IMR-90 (cell line): ENCODE measurements at regions not wholly inside any gene's neighbourhood (a gene's known extent, or its start where the extent isn't known, plus 50 kb on each side); places are given as distances from the start of the nearest gene placed in this dataset.

Experiments
- ATAC-seq: fragments of 200-7000 bp; cut with Tn5 transposase; 2 replicates; pipeline ENCODE4 v1.9.1; 2020; ENCODE audit warnings: low read depth, mild to moderate bottlenecking, moderate library complexity
- BruUV-seq: library from RNA; stranded (reverse); fragments of 400-500 nt; replicated peaks from 2 replicates; lab custom pipeline; 2021; lab: Mats Ljungman, UMichigan
- CTCF ChIA-PET: fragments of 300-600 bp; formaldehyde crosslinking; extraction: SDS; loops from one replicate; lab custom pipeline; 2021; ENCODE audit warnings: antibody characterized with exemption; lab: Yijun Ruan, JAX
- POLR2A ChIA-PET: fragments of 300-600 bp; sonication (Branson Sonifier 250); formaldehyde crosslinking; loops from one replicate; lab custom pipeline; 2022; ENCODE audit warnings: antibody characterized with exemption; ENCODE audit not compliant: unreplicated experiment; lab: Charles Lee
- DNase-seq: peaks from one replicate; pipeline ENCODE4 v3.0.0; 2013
- H2AFZ ChIP-seq: replicated peaks from 2 replicates; pipeline ENCODE3; 2013; ENCODE audit warnings: low read length, mild to moderate bottlenecking; ENCODE audit not compliant: poor library complexity
- H2AK5ac ChIP-seq: 2 replicates; pipeline ENCODE4 v1.6.1; 2013; ENCODE audit warnings: low read depth, low read length, inconsistent platforms
- H2AK9ac ChIP-seq: replicated peaks from 2 replicates; pipeline ENCODE3; 2013; ENCODE audit warnings: mild to moderate bottlenecking, low read depth, low read length, moderate library complexity; ENCODE audit not compliant: poor library complexity
- H2BK120ac ChIP-seq: 2 replicates; pipeline ENCODE4 v1.6.1; 2013; ENCODE audit warnings: low read depth, low read length, inconsistent platforms
- H2BK15ac ChIP-seq: 3 replicates; pipeline ENCODE4 v1.6.1; 2013; ENCODE audit warnings: low read depth, low read length, inconsistent platforms
- H2BK20ac ChIP-seq: 2 replicates; pipeline ENCODE4 v1.6.1; 2013; ENCODE audit warnings: low read depth, mild to moderate bottlenecking, inconsistent platforms, low read length, moderate library complexity
- H2BK5ac ChIP-seq: 2 replicates; pipeline ENCODE4 v1.6.1; 2013; ENCODE audit warnings: mild to moderate bottlenecking, low read depth, low read length, inconsistent platforms; ENCODE audit not compliant: poor library complexity, severe bottlenecking
- H3K14ac ChIP-seq: replicated peaks from 2 replicates; pipeline ENCODE4 v1.6.1; 2013; ENCODE audit warnings: low read depth, low read length, inconsistent platforms
- H3K18ac ChIP-seq: 2 replicates; pipeline ENCODE4 v1.6.1; 2013; ENCODE audit warnings: low read depth, low read length, control low read depth
- H3K23ac ChIP-seq: 2 replicates; pipeline ENCODE4 v1.6.1; 2013; ENCODE audit warnings: low read depth, low read length, inconsistent platforms
- H3K27ac ChIP-seq: 2 replicates; pipeline ENCODE4 v1.5.1; 2013; ENCODE audit warnings: mild to moderate bottlenecking, control low read depth, low read length; ENCODE audit not compliant: insufficient read depth
- H3K27me3 ChIP-seq: 2 replicates; pipeline ENCODE4 v1.6.1; 2013; ENCODE audit warnings: low read length; ENCODE audit not compliant: control insufficient read depth, insufficient read depth
- H3K36me3 ChIP-seq: 2 replicates; pipeline ENCODE4 v1.6.1; 2013; ENCODE audit warnings: low read length, mixed read lengths; ENCODE audit not compliant: control insufficient read depth, insufficient read depth
- H3K4ac ChIP-seq: 2 replicates; pipeline ENCODE4 v1.6.1; 2013; ENCODE audit warnings: low read depth, low read length, inconsistent platforms
- H3K4me1 ChIP-seq: 2 replicates; pipeline ENCODE4 v1.6.1; 2013; ENCODE audit warnings: low read length, mixed read lengths; ENCODE audit not compliant: control insufficient read depth, insufficient read depth
- H3K4me2 ChIP-seq: 2 replicates; pipeline ENCODE4 v1.6.1; 2013; ENCODE audit warnings: low read depth, mild to moderate bottlenecking, control low read depth, low read length, moderate library complexity
- H3K4me3 ChIP-seq: 2 replicates; pipeline ENCODE4 v1.5.1; 2013; ENCODE audit warnings: low read depth, mild to moderate bottlenecking, control low read depth, low read length, moderate library complexity; ENCODE audit not compliant: insufficient read depth
- H3K56ac ChIP-seq: 2 replicates; pipeline ENCODE4 v1.6.1; 2013; ENCODE audit warnings: low read length, inconsistent platforms; ENCODE audit not compliant: insufficient read depth; ENCODE audit errors: extremely low read depth
- H3K79me1 ChIP-seq, 2 experiments: 2 replicates each; pipeline ENCODE4 v1.6.1; 2013; ENCODE audit warnings: low read length in 2 of 2, inconsistent platforms in 1 of 2, low read depth in 1 of 2
- H3K9ac ChIP-seq: 2 replicates; pipeline ENCODE4 v1.6.1; 2013; ENCODE audit warnings: low read depth, low read length, control low read depth
- H3K9me1 ChIP-seq: 2 replicates; pipeline ENCODE4 v1.6.1; 2013; ENCODE audit warnings: low read length, inconsistent platforms; ENCODE audit not compliant: insufficient read depth
- H3K9me3 ChIP-seq: 2 replicates; pipeline ENCODE4 v1.6.1; 2013; ENCODE audit warnings: low read length; ENCODE audit not compliant: control insufficient read depth, insufficient read depth
- H4K20me1 ChIP-seq: 2 replicates; pipeline ENCODE4 v1.6.1; 2013; ENCODE audit warnings: low read length, inconsistent platforms; ENCODE audit not compliant: insufficient read depth
- H4K5ac ChIP-seq: 2 replicates; pipeline ENCODE4 v1.6.1; 2013; ENCODE audit warnings: mild to moderate bottlenecking, low read depth, low read length, control low read depth
- H4K8ac ChIP-seq, 2 experiments: 2 replicates each; pipeline ENCODE4 v1.6.1; 2013; ENCODE audit warnings: low read depth in 2 of 2, low read length in 2 of 2, control low read depth in 1 of 2, inconsistent platforms in 1 of 2
- H4K91ac ChIP-seq: 2 replicates; pipeline ENCODE4 v1.6.1; 2013; ENCODE audit warnings: low read depth, low read length, inconsistent platforms; ENCODE audit not compliant: insufficient read depth
- BHLHE40 ChIP-seq: fragments of 150-350 bp; IDR thresholded peaks from 2 replicates; pipeline ENCODE4 v1.6.1; 2016; ENCODE audit warnings: mild to moderate bottlenecking, low read depth, low read length
- CEBPB ChIP-seq: IDR thresholded peaks from 2 replicates; pipeline ENCODE4 v1.6.1; 2012; ENCODE audit warnings: low read depth, low read length, improper control_type of control experiment
- CHD1 ChIP-seq: IDR thresholded peaks from 2 replicates; pipeline ENCODE4 v1.6.1; 2012; ENCODE audit warnings: low read depth, low read length, improper control_type of control experiment
- ELK1 ChIP-seq: fragments of 150-350 bp; IDR thresholded peaks from 2 replicates; pipeline ENCODE4 v1.6.1; 2016; ENCODE audit warnings: low read depth, mild to moderate bottlenecking, low read length, moderate library complexity, borderline replicate concordance
- FOS ChIP-seq: fragments of 150-350 bp; IDR thresholded peaks from 2 replicates; pipeline ENCODE4 v1.6.1; 2016; ENCODE audit warnings: low read depth, low read length
- MAFK ChIP-seq: IDR thresholded peaks from 2 replicates; pipeline ENCODE4 v1.6.1; 2012; ENCODE audit warnings: low read depth, low read length, improper control_type of control experiment
- MAZ ChIP-seq: IDR thresholded peaks from 2 replicates; pipeline ENCODE4 v1.6.1; 2012; ENCODE audit warnings: low read depth, mild to moderate bottlenecking, low read length, improper control_type of control experiment, moderate library complexity, borderline replicate concordance
- NFE2L2 ChIP-seq: fragments of 150-350 bp; IDR thresholded peaks from 2 replicates; pipeline ENCODE4 v1.6.1; 2016; ENCODE audit warnings: low read depth, mild to moderate bottlenecking, low read length
- POLR2A ChIP-seq: IDR thresholded peaks from 2 replicates; pipeline ENCODE4 v1.6.1; 2012; ENCODE audit warnings: mild to moderate bottlenecking, low read depth, low read length
- RAD21 ChIP-seq: IDR thresholded peaks from 2 replicates; pipeline ENCODE4 v1.6.1; 2012; ENCODE audit warnings: low read length, improper control_type of control experiment
- RCOR1 ChIP-seq: IDR thresholded peaks from 2 replicates; pipeline ENCODE4 v1.6.1; 2012; ENCODE audit warnings: mild to moderate bottlenecking, low read length, improper control_type of control experiment; ENCODE audit not compliant: insufficient replicate concordance
- RFX5 ChIP-seq: IDR thresholded peaks from 2 replicates; pipeline ENCODE4 v1.8.0; 2012; ENCODE audit warnings: low read depth, mild to moderate bottlenecking, low read length, moderate library complexity
- SMC3 ChIP-seq: fragments of 150-350 bp; IDR thresholded peaks from 2 replicates; pipeline ENCODE4 v1.6.1; 2016; ENCODE audit warnings: low read depth, mild to moderate bottlenecking, antibody characterized with exemption, low read length, moderate library complexity
- USF2 ChIP-seq: fragments of 150-350 bp; IDR thresholded peaks from 2 replicates; pipeline ENCODE4 v1.6.1; 2017; ENCODE audit warnings: mild to moderate bottlenecking, antibody characterized with exemption, low read length, low read depth
- WGBS, 2 experiments: methylation state at CpG; one replicate each; pipeline versions ENCODE4 v1.1.5 to v1.1.7; 2013; ENCODE audit warnings: missing lambda C conversion rate in 2 of 2; ENCODE audit not compliant: insufficient read length in 1 of 2; ENCODE audit errors: extremely low coverage in 2 of 2; 5-methylcytosine and 5-hydroxymethylcytosine counted together
- dilution Hi-C: fragments of 300-500 bp; cut with HindIII; formaldehyde crosslinking; loops from one replicate; pipeline ENCODE4 v1.14.3; 2018; ENCODE audit warnings: low sequenced_read_pairs; ENCODE audit not compliant: unreplicated experiment
- in situ Hi-C: fragments of 300-500 bp; cut with MboI; formaldehyde crosslinking; loops from 3 replicates; pipeline ENCODE4 v1.14.3; 2019; ENCODE audit warnings: low sequenced_read_pairs, inconsistent platforms, mixed read lengths
- intact Hi-C: fragments of 100-400 bp; cut with micrococcal nuclease; formaldehyde crosslinking; loops from 2 replicates; pipeline ENCODE4 v1.10.0; 2022

DNA sequence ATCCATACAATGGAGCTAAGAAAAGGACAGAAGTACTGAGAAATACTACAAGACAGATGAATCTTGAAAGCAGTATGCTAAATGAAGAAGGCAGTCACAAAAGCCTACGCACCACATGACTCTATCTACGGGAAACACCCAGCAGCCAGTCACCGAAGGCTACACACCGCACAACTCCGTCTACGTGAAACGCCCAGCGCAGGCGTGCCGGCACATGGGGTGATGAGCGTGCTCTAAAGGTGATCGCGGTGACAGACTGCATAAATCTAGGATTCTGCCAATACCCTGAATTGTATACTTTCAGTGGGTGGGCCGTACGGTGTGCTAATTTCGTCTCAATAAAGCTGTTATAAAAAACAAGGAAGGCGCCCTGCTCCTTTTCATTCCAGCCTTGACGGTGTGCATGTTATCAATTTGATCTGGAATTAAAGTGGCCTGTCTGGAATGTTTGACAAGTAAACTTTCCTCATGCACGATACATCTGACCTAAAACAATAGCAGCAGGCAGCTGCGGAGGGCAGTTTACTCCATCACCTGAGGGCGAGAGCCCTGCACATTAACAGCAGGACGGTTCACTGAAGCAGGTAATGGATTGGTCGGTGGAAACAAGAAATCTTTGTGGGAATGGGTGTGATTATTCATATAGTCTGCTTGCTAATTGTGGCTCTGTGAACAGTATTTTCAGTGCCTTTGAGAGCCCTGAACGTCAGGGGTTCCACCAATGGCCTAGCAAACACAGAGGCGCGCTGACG, 86.2 kb upstream of the SALL3 start:
- no peak overlapping the region for H3K27ac ChIP-seq
- H2BK20ac ChIP-seq, result no peak overlapping the region
- BruUV-seq, result no TSS peak
- H3K18ac ChIP-seq, result no peak overlapping the region
- H4K91ac ChIP-seq, result no peak overlapping the region
- H3K36me3 ChIP-seq, result no peaks in the 10 kb centered on the region
- no peak overlapping the region for H4K8ac ChIP-seq
- H2BK120ac ChIP-seq, result no peak overlapping the region
- dilution Hi-C loops (no loop called here), intact Hi-C loops (no loop called here), in situ Hi-C loops (no loop called here)
- no peak overlapping the region for H2BK5ac ChIP-seq
- TF ChIP-seq CHD1 (no peak), RCOR1 (no peak), POLR2A (no peak), FOS (no peak), RFX5 (no peak), MAZ (no peak), MAFK (no peak), ELK1 (no peak), BHLHE40 (no peak), USF2 (no peak), SMC3 (no peak), CEBPB (no peak), NFE2L2 (no peak), RAD21 (no peak)
- H2BK15ac ChIP-seq, result no peak overlapping the region
- no peaks in the 10 kb centered on the region for H4K20me1 ChIP-seq
- H3K4ac ChIP-seq, result no peak overlapping the region
- no peak overlapping the region for H2AK5ac ChIP-seq
- ATAC-seq (no peak), DNase-seq (no peak)
- no peak overlapping the region for H4K5ac ChIP-seq
- H3K4me1 ChIP-seq, result no peaks in the 10 kb centered on the region
- ChIA-PET CTCF (no interaction called here), POLR2A (no interaction called here)
- no peak overlapping the region for H3K9ac ChIP-seq
- no peak overlapping the region for H2AK9ac ChIP-seq
- H3K9me3 ChIP-seq, result peaks cover 46% of the 10 kb centered on the region
- no peak overlapping the region for H3K56ac ChIP-seq
- no peak overlapping the region for H3K14ac ChIP-seq
- 53% methylated on average over 6 of the region's 27 CpGs; no CpG with 5 or more reads in 1 of the 2 experiments for WGBS, 2 experiments
- H3K9me1 ChIP-seq, result no peaks in the 10 kb centered on the region
- H3K27me3 ChIP-seq, result no peaks in the 10 kb centered on the region
- H2AFZ ChIP-seq, result no peak overlapping the region
- no peak overlapping the region for H3K4me3 ChIP-seq
- H3K23ac ChIP-seq, result no peak overlapping the region
- no peaks in the 10 kb centered on the region for H3K79me1 ChIP-seq
- H3K4me2 ChIP-seq, result no peak overlapping the region
